ENCODE measurements at regions not wholly inside any gene's neighbourhood (a gene's known extent, or its start where the extent isn't known, plus 50 kb on each side); places are given as distances from the start of the nearest gene placed in this dataset.
"Not testable (repeated sequence)": the region's sequence is repeated elsewhere in the genome, so short reads cannot be mapped to it uniquely, and the experiment has no call there.

DNA sequence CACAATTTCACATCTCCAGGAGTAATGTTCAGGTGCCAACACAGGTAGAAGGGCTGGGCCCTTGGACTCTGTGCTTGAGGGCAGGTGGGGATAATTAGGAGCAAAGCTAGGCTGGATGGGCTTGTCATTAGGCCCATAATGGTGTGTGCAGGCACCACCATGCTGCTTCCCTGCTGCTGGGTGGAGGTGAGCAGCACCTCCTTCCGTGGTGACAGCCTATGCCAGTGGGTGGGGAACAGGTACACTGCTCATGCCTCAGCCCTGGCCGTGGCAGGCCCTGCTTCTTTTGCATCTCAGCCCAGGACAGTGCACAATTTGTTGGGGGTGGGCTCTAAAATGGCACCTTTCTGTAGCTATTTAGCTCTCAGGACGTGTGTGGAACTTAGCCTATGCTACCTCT is 955.5 kb downstream of the TMTC2 start:
- DNase-seq = no peak

DNA sequence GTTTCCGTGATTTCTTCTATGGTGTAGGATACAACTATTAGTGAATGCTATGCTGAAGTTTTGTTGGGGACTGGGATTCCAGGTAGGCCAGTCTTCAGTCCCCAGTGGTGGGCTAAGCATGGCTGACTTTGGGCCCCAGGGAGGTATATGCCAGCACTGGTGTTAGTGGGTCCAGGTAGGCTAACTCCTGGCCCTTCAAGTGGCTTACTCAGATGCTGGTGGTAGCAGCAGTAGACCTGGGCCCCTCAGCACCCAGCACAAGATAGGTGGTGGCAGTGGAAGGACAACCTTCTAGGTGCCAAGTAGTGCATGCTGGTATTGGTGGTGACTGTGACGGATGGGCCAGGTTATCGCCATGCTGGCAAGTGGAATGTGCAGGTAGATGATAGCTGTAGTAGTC is 955.1 kb downstream of the TMTC2 start:
- no peak for DNase-seq

DNA sequence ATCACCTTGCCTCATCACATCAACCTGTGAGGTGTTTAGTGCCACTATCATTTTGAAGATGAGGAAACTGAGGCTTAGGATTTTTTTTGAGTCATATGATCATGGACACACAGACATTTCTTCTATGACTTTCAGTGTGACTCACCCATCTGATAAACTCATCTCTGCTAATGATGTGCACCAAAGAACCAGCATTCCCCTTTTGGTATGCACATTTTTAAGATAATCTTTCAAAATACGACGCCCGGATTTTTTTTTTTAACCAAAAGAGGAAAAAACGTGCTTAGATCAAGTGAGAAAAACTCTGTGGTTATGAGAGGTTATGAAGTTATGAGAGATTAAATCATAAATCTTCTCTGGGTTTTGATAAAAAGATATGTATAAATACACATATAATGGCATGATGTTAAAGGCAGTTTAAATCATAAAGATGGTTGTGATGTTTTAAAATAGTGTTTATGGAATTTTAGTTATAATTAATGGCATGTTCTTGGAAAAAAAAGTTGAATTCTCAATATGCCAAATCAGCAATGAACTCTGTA is 948.1 kb downstream of the TMTC2 start:
- no peak for DNase-seq

DNA sequence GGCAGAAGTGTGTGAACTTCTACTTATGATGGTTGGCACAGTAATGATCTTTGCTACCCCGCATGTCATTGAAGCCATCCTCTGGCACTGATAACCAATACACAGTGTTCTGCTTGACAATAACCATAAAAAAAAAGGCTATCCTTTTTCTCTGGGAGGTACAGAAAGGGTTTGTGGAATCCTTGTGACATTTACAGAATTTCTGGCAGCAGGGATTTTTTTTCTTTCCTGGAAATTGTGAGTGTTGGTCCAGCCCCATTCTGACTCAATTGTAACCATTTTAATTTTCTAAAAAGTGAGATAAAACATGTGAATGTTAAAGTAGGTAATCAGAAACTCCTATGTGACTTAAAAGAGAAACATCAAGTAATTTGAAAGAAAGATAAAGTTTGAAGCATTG is 943.8 kb downstream of the TMTC2 start:
- DNase-seq = no peak

DNA sequence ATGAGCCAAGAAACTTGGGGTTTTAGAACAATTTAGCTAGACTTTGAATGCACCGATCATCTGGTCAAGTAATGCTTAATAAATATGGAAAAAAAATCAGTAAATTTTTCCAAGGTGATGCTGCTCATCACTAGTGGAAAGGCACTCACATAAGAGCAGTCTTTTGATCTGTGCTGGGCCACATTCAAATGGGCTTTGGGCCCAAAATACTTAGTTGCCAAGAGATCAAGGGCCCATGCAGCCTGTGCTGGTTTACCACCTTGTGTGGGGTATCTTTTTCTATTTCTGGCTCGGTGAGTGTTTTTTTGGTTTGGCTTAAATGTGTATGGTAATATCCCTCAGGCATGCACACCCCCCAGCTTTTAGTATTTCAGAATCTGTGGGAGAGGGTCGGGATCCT is 943.2 kb downstream of the TMTC2 start:
- DNase-seq = no peak

DNA sequence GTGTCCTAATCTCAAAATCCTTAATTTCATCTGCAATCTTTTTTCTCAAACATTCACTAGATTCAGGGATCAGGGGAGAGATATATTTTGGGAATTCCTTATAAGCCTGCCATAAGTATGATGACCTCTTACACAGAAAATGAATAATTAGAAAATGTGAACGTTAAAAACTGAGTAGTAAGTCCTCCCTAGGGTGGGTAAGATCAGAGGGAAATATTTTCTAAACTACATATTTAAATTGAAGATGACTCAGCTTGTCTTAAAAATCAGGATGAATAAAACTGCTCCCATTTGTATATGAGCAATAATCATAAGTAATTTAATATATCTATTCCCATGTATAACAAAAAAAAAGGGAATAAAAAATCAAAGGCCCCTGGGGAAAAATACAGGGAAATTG is 935.5 kb downstream of the TMTC2 start:
- DNase-seq = no peak

DNA sequence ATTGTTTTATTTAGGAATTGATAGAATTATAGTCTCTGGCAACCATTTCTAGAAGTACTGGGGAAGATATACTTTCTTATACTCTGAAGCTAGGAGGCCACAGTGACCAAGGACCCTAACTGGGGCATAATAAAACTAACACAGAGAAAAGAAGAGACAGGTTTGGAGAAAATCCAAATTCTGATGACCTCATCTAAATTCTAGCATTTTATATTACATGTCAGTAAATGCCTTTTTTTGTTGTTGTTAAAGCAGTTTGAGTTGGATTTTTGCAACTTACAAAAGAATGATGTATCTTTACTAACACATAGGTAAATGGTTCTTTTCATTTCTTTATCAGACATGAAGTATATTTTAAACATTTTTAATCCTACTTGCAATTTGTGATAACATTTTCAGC is 933.3 kb downstream of the TMTC2 start:
- no peak for DNase-seq

DNA sequence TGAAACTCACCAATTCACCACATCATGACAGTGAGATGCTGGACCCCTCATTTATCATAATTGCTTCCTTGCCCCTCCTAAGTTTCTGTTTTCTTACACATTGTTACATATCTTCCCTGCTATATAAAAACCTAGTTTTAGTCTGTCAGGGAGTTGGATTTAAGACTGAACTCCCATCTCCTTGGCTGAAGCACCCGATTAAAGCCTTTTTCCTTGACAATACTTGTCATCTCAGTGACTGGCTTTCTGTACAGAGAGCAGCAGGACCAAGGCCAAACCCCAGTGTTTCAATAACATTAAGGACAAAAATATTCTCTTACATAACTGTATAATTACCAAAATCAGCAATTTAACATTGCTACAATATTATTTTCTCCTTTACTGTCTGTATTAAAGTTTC is 928.4 kb downstream of the TMTC2 start:
- DNase-seq = no peak

DNA sequence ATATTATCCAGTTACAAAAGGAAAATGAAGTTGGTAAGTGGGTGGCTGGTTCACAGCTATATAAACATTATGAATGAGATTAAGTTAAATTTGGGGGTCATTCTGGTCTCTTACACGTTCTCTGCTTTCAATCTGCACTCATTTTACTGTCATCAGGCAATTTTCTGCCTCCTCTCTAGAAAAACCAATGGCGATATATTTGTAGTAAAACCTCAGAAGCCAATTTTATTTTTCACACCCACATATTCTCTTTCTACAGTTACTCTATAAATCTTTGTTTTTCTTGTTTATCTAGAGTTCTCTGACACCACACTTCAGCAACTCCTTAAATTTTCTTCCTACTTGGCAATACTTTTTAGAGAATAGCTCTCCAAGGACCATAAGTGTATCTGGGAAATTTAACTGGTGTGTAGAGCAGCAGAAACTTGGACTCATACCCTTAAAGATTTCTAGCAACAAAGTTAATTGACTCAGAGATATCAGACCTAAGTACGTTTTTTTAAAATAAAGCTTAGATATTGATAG is 926.9 kb downstream of the TMTC2 start:
- DNase-seq = no peak

DNA sequence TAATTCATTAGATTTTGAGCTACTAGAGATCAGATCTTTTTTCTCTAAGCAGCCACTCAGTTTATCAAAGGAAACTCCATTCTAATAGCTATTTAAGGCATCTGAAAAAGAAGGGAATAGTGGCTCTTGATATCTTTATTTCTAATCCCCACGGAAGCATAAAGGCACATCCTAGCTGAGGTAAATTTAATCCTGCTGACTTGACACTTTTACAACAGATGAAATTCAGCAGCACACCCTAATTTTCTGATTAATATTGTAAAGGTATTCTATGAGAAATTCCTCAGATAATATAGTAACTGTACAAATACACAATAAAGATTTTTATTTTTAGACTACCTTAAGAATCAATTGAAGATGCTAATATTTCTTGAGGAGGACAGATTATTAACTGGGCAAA is 916.4 kb downstream of the TMTC2 start:
- no peak for DNase-seq

DNA sequence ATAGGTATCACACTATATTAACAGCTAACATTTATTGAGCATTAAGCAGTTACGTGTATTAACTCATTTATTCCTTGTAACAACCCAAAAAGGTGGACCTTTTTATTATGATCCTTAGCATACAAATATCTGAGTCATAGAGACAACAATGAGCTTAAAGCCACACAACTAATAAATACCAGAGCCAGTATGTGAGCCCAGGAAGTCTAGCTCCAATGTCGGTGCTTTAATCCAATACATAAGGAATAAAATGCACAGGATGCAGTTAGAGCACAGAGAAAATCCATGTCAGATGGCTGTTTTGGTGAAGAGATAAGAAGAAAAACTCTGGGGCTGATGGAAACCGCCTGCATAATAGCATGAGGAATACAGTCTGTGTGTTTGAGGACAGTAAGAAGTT is 888.6 kb downstream of the TMTC2 start:
- DNase-seq = no peak

DNA sequence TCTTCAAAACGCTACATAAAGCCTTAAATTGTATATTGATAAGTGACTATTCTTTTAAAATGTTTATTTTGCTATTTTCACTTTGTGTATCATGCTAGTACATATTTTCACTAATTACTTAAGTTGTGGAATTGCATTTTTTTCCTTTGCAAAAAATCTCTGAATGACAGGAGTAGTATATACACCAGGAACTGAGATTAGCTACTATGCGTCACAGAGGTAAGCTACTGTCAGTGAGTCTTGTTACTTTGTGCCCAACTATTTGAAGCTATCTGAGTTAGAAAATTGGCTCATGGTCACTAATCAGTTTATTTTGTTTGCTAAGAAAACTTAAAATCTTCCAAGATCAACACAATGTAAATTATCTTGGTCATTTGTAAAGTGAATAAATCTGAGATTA is 887.4 kb downstream of the TMTC2 start:
- no peak for DNase-seq

DNA sequence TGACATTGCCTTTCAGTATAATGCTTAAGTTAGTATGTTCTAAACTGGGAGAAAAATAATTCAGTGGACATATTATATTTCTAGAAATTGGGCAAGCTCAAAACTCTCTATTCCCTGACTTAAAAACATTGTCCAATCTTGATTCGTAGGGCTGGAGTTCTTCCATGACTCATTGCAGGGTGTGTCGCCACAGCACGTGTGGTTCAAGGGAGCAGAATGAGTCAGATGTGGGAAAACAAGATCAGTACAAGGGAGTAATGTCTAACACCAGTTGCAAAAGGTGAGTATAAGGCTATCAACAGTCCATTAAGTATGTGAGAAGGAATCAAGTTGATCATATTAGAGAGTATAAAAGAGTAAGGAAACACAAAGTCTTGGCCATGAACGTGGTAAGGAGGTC is 887.0 kb downstream of the TMTC2 start:
- DNase-seq = no peak

DNA sequence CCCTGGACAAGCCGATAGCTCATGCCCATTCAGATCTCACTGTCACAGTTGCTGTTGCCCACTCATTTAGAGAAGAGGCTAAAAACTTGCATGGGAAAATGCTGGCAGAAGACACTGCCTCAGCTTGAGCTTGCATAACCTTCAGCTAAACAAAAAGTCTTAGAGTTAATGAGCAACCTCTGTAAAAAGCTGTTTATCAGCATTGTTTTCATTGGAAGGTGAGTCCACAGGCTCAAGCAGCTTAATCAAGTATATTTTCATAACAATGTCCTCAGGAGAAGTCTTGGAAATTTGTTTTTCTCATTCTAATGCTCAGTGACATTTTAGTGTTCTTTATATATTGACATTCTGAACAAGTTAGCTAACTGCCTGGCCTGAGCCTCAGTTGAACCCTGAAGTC is 872.9 kb downstream of the TMTC2 start:
- DNase-seq = no peak

DNA sequence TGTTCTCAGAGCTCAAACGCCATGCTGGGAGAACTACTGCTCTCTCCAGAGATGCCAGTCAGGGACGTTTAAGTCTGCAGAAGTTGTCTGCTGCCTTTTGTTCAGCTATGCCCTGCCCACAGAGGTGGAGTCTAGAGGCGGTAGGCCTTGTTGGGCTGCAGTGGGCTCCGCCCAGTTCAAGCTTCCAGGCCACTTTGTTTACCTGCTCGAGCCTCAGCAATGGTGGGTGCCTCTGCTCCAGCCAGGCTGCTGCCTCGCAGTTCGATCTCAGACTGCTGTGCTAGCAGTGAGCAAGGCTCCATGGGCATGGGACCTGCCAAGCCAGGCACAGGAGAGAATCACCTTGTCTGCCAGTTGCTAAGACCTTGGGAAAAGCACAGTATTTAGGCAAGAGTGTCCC is 869.3 kb downstream of the TMTC2 start:
- not testable (repeated sequence) for DNase-seq

DNA sequence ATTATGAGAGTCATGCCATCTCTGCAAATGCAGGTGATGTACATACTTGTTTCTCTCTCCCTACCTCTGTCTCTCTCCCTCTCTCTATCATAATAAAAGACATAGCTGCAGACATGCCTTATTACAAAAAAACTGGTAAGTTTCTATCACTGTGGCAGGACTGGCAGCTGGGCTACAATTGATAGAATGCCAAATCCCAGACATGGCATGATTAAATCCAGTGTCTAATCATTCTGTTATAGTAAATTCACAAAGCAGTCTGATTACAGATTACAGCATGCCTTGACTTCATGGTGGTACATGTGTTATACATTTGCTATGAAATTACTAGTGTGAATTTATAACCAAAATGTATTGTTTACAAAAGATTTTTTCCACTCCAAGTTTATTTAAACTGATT is 854.7 kb downstream of the TMTC2 start:
- DNase-seq = no peak

DNA sequence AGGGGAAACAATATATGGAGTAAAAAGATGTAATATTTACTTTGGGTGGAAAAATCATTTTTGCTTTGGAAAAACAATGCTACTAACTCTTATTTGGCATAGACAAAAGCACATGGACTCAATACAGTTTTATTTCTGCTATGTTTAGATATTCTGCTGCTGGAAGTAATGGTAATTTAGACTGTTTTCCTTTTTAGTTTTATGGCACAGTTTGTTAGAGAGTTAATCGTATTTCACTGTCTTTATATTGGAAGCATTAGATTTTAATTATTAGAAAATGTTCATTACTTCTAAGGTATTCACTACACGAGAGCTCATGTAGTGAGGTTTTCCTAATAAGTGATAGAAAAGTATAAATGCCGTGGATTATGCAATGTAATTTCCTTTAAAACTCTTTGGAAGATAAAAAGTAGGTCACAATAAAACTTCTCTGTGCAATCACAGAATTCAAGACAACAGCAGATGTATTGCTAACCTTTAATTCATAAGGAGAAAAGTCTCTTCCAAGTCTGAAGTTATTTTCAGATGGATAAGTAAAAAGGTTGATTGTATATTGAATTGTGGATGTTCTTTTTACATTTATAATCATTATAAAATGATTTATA is 851.8 kb downstream of the TMTC2 start:
- DNase-seq = no peak

DNA sequence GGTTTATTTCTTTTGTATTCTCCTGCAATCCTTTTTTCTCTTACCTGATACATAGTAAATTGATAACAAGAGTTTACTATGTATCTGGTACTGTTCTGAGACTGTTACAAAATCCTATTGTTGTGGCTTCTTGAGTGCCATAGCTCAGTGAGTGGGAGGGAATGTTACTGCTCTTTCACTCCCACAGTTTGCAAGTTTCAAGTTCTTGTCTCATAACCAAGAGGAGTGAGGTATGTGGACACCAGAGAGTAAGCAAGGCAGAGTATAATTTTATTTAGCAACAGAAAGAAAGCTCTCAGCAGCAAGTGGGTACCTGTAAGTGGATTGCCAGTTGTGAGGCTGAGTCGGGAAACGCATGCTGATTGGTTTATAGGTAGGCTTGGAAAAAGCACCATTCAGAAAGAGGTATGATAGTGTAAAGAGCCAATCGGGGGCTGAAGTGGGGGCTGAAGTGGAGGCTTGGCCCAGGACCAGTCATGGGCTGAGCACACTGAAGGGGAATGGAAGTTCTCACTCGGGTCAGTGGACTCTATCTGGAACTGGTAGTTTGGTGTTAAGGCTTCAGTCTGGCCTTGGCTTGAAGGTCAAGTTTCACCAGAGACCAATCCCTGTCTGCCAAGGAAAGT is 850.8 kb downstream of the TMTC2 start:
- DNase-seq = no peak

DNA sequence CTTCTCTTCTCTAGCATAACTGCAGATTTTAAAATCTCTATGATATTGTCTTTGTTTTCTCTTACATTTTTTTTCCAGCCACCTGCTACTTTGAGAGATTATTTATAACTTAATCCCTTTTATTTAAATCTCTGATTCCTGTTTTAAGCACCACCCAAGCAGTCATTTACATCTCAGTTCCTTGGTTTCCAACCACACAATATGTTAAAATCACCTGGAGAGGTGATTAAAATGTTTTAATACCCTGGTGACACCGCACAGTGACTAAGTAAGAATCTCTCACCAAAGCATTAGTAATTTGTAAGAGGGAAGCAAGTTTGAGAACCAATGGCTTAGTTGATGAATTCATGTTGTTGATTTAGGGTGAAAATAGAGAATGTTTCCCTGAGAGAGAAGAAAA is 849.8 kb downstream of the TMTC2 start:
- DNase-seq = no peak

DNA sequence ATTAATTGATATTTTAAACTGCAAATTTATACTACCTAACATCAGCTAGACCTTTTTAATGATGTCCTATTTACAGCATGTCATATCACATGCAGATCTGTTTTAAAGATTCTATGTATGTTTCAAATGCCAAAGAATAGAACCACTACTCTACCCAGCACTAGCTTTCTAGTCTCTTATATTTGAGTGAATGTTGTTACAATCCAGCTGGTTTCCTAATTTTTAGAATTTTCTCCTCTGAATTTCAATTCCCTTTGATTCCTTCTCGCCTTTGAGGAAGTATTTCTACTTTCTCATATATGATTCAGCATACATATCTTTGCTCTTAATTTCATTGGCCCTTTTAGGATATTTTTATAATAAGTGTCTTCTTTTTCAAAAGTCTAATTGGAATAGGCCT is 841.9 kb downstream of the TMTC2 start:
- no peak for DNase-seq

DNA sequence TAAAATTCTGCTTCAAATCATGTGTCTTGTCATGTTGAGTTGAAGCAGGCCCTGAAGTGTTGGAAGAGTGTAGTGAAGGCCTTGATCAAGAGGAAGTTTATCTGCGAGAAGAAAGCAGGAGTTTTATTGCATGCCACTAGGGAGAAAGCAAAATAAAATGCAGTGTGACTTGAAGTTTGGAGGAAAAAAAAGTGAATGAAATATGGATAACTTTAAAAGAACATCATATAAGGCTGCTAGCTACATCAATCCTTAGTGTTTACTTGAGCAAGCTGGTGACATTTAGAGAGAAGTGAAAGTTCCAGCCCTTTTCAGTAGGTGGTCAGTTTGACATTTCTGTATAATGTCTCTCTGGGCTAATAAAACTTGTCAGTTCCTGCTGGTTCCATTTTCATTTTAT is 841.1 kb downstream of the TMTC2 start:
- no peak for DNase-seq

DNA sequence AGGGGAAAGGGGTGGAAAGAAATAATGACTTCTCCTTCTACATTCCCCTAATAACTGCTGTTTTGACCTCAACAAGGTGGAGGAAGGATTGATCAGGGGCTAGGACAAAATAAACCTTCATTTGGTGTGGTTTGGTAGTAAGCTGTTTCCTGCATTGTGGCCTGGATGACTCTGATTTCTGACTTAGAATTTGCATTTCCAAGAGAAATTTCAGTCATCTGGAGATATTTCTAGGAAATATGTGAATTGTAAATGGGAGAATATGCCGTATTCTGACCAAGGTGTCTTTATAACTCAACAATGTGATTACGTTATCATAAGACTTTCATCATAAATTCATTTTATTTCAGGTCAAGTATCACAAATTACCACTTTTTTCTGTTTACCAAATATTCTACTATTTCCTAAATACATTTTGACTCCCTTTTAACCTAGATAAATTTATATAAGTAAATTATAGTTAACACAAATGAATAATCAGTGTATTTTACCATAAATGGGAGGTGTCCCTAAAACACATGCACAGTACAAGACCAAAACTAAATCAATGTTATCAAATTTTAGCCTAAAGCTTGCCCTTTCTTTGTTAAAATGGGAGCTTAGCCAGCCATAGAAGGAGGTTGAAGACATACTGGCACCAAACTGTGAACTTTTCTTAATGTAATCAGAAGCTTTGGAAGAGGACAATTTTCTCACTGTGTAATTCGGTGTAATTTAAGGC is 828.8 kb downstream of the TMTC2 start:
- no peak for DNase-seq

DNA sequence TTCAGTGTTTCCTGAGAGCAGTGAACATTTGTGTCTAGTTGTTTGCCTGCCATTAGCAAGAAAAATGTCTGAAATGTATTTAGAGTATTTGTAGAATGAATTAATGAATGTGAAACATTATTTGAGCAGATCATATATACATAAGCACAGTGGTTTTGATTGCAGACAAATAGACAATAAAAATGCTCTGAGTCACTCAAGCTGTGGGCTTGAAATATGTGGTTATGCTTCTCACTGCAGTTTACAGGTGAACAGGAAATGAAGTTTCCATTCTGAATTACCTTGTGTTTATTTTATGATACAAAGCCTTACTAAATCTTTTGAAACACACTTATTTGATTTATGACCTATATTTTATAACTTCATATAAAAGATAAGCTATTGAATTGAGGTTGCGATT is 827.7 kb downstream of the TMTC2 start:
- no peak for DNase-seq

DNA sequence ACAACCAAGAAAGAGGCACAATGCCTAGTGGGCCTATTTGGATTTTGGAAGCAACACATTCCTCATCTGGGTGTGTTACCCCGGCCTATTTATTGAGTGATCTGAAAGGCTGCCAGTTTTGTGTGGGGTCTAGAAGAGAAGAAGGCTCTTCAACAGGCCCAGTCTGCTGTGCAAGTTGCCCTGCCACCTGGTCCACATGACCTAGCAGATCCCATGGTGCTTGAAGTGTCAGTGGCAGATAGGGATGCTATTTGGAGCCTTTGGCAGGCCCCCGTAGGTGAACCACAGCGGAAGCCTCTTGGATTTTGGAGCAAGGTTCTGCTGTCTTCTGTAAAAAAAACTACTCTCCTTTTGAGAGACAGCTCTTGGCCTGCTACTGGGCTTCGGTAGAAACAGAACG is 820.1 kb downstream of the TMTC2 start:
- no peak for DNase-seq
